Suprapubic skin (tissue), 3 donors: ENCODE measurements at regions not wholly inside any gene's neighbourhood (a gene's known extent, or its start where the extent isn't known, plus 50 kb on each side); places are given as distances from the start of the nearest gene placed in this dataset.

ENCODE experiments used
- POLR2A ChIP-seq, 2 donors: fragments of 450-650 bp; IDR thresholded peaks; one replicate each; pipeline ENCODE4 v1.6.1; 2017; ENCODE audit warnings: antibody characterized with exemption in 2 of 2, mild to moderate bottlenecking in 2 of 2, moderate library complexity in 2 of 2
- TF ChIP-seq, protein P1 (sequence below), 2 donors: fragments of 200-600 bp in 1 of 2; fragments of 450-650 bp in 1 of 2; sonication (generic) in 1 of 2; IDR thresholded peaks; one replicate each; pipeline ENCODE4 v1.5.1; 2016 to 2019; ENCODE audit warnings: antibody characterized with exemption in 2 of 2, mild to moderate bottlenecking in 1 of 2, moderate library complexity in 1 of 2

DNA sequence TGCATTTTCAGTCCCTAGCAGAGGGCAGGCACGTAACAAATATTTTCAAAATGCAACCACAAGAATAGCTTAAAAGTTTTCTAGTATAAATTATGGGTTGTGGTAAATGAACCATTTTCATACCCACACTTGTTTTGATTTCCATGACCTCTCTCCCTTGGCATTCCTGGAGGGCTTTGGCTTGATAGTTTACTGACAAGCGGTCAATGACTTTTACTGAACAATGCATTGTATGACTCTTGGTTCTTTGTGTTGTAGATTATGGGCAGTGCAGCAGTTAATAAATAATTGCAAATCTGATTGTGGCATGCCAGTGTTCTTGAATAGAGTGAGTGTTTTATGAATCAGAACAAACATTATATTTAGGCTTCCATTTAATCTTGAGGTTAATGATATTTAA is 285.2 kb upstream of the ARX start:
- TF ChIP-seq, protein P1, sequence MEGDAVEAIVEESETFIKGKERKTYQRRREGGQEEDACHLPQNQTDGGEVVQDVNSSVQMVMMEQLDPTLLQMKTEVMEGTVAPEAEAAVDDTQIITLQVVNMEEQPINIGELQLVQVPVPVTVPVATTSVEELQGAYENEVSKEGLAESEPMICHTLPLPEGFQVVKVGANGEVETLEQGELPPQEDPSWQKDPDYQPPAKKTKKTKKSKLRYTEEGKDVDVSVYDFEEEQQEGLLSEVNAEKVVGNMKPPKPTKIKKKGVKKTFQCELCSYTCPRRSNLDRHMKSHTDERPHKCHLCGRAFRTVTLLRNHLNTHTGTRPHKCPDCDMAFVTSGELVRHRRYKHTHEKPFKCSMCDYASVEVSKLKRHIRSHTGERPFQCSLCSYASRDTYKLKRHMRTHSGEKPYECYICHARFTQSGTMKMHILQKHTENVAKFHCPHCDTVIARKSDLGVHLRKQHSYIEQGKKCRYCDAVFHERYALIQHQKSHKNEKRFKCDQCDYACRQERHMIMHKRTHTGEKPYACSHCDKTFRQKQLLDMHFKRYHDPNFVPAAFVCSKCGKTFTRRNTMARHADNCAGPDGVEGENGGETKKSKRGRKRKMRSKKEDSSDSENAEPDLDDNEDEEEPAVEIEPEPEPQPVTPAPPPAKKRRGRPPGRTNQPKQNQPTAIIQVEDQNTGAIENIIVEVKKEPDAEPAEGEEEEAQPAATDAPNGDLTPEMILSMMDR (IDR thresholded peaks at IDR 0.05), result no peak
- no peak for TF ChIP-seq POLR2A (IDR thresholded peaks at IDR 0.05)
